ENCODE measurements at regions not wholly inside any gene's neighbourhood (a gene's known extent, or its start where the extent isn't known, plus 50 kb on each side); places are given as distances from the start of the nearest gene placed in this dataset.

GRCh38 chr2:12305931-12306330, 410.8 kb upstream of the TRIB2 start:
- Histone ChIP-seq H3K4me3 (no peak overlapping the region), H3K27ac (no peak overlapping the region)

- Histone ChIP-seq H3K4me3 (no peak overlapping the region), H3K27ac (no peak overlapping the region)
These were observed 406.3 kb upstream of the TRIB2 start for GRCh38 chr2:12310399-12310798.

GRCh38 chr2:12313445-12314126, 403.1 kb upstream of the TRIB2 start:
- Histone ChIP-seq H3K4me3 (no peak overlapping the region), H3K27ac (peak overlapping the region in 6 of 21 experiments; percentile 3 to 67 (median 38))

GRCh38 chr2:12314127-12314760, 402.5 kb upstream of the TRIB2 start:
- Histone ChIP-seq H3K4me3 (no peak overlapping the region), H3K27ac (peak overlapping the region in 7 of 21 experiments; percentile 3 to 67 (median 36))

- Histone ChIP-seq H3K27ac (peak overlapping the region in 1 of 21 experiments; percentile 67), H3K4me3 (no peak overlapping the region)
These were observed 401.5 kb upstream of the TRIB2 start for GRCh38 chr2:12315224-12315623.

- Histone ChIP-seq H3K4me3 (no peak overlapping the region), H3K27ac (no peak overlapping the region)
These were observed 400.3 kb upstream of the TRIB2 start for GRCh38 chr2:12316476-12316875.

GRCh38 chr2:12317286-12317685, 399.4 kb upstream of the TRIB2 start:
- Histone ChIP-seq H3K4me3 (no peak overlapping the region), H3K27ac (peak overlapping the region in 8 of 21 experiments; percentile 16 to 84 (median 65))

GRCh38 chr2:12317814-12318426, 398.8 kb upstream of the TRIB2 start:
- Histone ChIP-seq H3K27ac (peak overlapping the region in 14 of 21 experiments; percentile 3 to 84 (median 62)), H3K4me3 (no peak overlapping the region)

GRCh38 chr2:12318427-12319057, 398.2 kb upstream of the TRIB2 start:
- Histone ChIP-seq H3K4me3 (no peak overlapping the region), H3K27ac (peak overlapping the region in 15 of 21 experiments; percentile 1 to 84 (median 59))

GRCh38 chr2:12320027-12320734, 396.6 kb upstream of the TRIB2 start:
- peak overlapping the region in 3 of 21 experiments; percentile 23 to 52 (median 36) for H3K27ac ChIP-seq
- H3K4me3 ChIP-seq, result no peak overlapping the region

GRCh38 chr2:12320991-12321641, 395.6 kb upstream of the TRIB2 start:
- H3K27ac ChIP-seq, result peak overlapping the region in 11 of 21 experiments; percentile 1 to 73 (median 23)
- no peak overlapping the region for H3K4me3 ChIP-seq

GRCh38 chr2:12321886-12322285, 394.9 kb upstream of the TRIB2 start:
- H3K4me3 ChIP-seq, result no peak overlapping the region
- peak overlapping the region in 5 of 21 experiments; percentile 10 to 73 (median 56) for H3K27ac ChIP-seq

- H3K27ac ChIP-seq, result peak overlapping the region in 1 of 21 experiments; percentile 12
These were observed 390.9 kb upstream of the TRIB2 start for GRCh38 chr2:12325806-12326205.

GRCh38 chr2:12326449-12327190, 390.1 kb upstream of the TRIB2 start:
- H3K27ac ChIP-seq, result no peak overlapping the region
- no peak overlapping the region for H3K4me3 ChIP-seq

More at GRCh38 chr2:12325806-12326205, 390.9 kb upstream of the TRIB2 start:
- no peak overlapping the region for H3K4me3 ChIP-seq

- no peak overlapping the region for H3K4me3 ChIP-seq
- H3K27ac ChIP-seq, result no peak overlapping the region
These were observed 385.8 kb upstream of the TRIB2 start for GRCh38 chr2:12330916-12331315.

GRCh38 chr2:12331698-12332097, 385.0 kb upstream of the TRIB2 start:
- H3K4me3 ChIP-seq, result no peak overlapping the region
- H3K27ac ChIP-seq, result no peak overlapping the region

- Histone ChIP-seq H3K4me3 (no peak overlapping the region), H3K27ac (no peak overlapping the region)
These were observed 383.4 kb upstream of the TRIB2 start for GRCh38 chr2:12333293-12333692.

- Histone ChIP-seq H3K27ac (no peak overlapping the region), H3K4me3 (no peak overlapping the region)
These were observed 382.2 kb upstream of the TRIB2 start for GRCh38 chr2:12334412-12334966.

All from skin epidermis (tissue), 12 donors.